ENCODE measurements at regions not wholly inside any gene's neighbourhood (a gene's known extent, or its start where the extent isn't known, plus 50 kb on each side); places are given as distances from the start of the nearest gene placed in this dataset.

GRCh38 chr5:36396640-36397039 is 94.9 kb upstream of the RANBP3L start:
- TF ChIP-seq ZNF274 (IDR thresholded peaks at IDR 0.05; ENCODE audit: low read depth, low read length) (no peak), CTCF (IDR thresholded peaks at IDR 0.05 in 2 of 3, conservative IDR thresholded peaks at IDR 0.05 in 1 of 3; ENCODE audit: borderline replicate concordance in 1 of 3, insufficient read depth in 1 of 3, low read depth in 2 of 3, low read length in 2 of 3) (no peak), EZH2 (IDR thresholded peaks at IDR 0.05) (no peak), EZH2phosphoT487 (IDR thresholded peaks at IDR 0.05; ENCODE audit: borderline replicate concordance) (no peak), SIN3A (IDR thresholded peaks at IDR 0.05; ENCODE audit: low read depth) (no peak), YY1 (IDR thresholded peaks at IDR 0.05; ENCODE audit: extremely low read depth, insufficient replicate concordance, low read depth, low read length) (no peak), ZFX (IDR thresholded peaks at IDR 0.05) (no peak), TCF7L2 (IDR thresholded peaks at IDR 0.05; ENCODE audit: borderline replicate concordance, extremely low read depth, insufficient read depth, insufficient read length) (no peak), REST (IDR thresholded peaks at IDR 0.05; ENCODE audit: low read depth) (no peak), SP1 (IDR thresholded peaks at IDR 0.05; ENCODE audit: low read depth) (no peak)

All from HCT116 (cell line).